ENCODE measurements at regions not wholly inside any gene's neighbourhood (a gene's known extent, or its start where the extent isn't known, plus 50 kb on each side); places are given as distances from the start of the nearest gene placed in this dataset.

- H3K27me3 ChIP-seq (ENCODE audit: low read depth), result no peaks in the 10 kb centered on the region
- intact Hi-C loops (cut with micrococcal nuclease), result no loop called here
- TF ChIP-seq CTCF (IDR thresholded peaks at IDR 0.05; ENCODE audit: borderline replicate concordance), result no peak
- H3K27ac ChIP-seq (replicated peaks), result no peak overlapping the region
- H3K36me3 ChIP-seq, result no peaks in the 10 kb centered on the region
- H3K9me3 ChIP-seq (replicated peaks), result no peaks in the 10 kb centered on the region
- H3K4me1 ChIP-seq, result no peaks in the 10 kb centered on the region
- DNase-seq, result no peak
- H3K4me3 ChIP-seq, result no peak overlapping the region
Observed at GRCh38 chr1:221350091-221350490, 391.8 kb downstream of the DUSP10 start.

- Histone ChIP-seq H3K4me1 (no peaks in the 10 kb centered on the region), H3K27me3 (ENCODE audit: low read depth) (no peaks in the 10 kb centered on the region), H3K4me3 (no peak overlapping the region), H3K27ac (replicated peaks) (no peak overlapping the region), H3K9me3 (replicated peaks) (no peaks in the 10 kb centered on the region), H3K36me3 (no peaks in the 10 kb centered on the region)
- DNase-seq, result no peak
- no peak for TF ChIP-seq CTCF (IDR thresholded peaks at IDR 0.05; ENCODE audit: borderline replicate concordance)
- intact Hi-C loops (cut with micrococcal nuclease), result no loop called here
Observed at GRCh38 chr1:221356693-221357092, 385.2 kb downstream of the DUSP10 start.

- TF ChIP-seq CTCF (IDR thresholded peaks at IDR 0.05; ENCODE audit: borderline replicate concordance), result no peak
- H3K4me3 ChIP-seq, result no peak overlapping the region
- H3K27me3 ChIP-seq (ENCODE audit: low read depth), result no peaks in the 10 kb centered on the region
- no peaks in the 10 kb centered on the region for H3K4me1 ChIP-seq
- peaks cover under 1% of the 10 kb centered on the region for H3K9me3 ChIP-seq (replicated peaks)
- intact Hi-C loops (cut with micrococcal nuclease), result no loop called here
- no peaks in the 10 kb centered on the region for H3K36me3 ChIP-seq
- no peak for DNase-seq
- H3K27ac ChIP-seq (replicated peaks), result no peak overlapping the region
Observed at GRCh38 chr1:221363039-221363438, 378.9 kb downstream of the DUSP10 start.

- Histone ChIP-seq H3K36me3 (no peaks in the 10 kb centered on the region), H3K4me3 (no peak overlapping the region), H3K4me1 (no peaks in the 10 kb centered on the region), H3K27me3 (ENCODE audit: low read depth) (no peaks in the 10 kb centered on the region), H3K27ac (replicated peaks) (no peak overlapping the region), H3K9me3 (replicated peaks) (peaks cover 10% of the 10 kb centered on the region)
- intact Hi-C loops (cut with micrococcal nuclease), result no loop called here
- no peak for DNase-seq
- no peak for TF ChIP-seq CTCF (IDR thresholded peaks at IDR 0.05; ENCODE audit: borderline replicate concordance)
Observed at GRCh38 chr1:221366495-221367110, 375.3 kb downstream of the DUSP10 start.

- no peak for TF ChIP-seq CTCF (IDR thresholded peaks at IDR 0.05; ENCODE audit: borderline replicate concordance)
- Histone ChIP-seq H3K4me3 (no peak overlapping the region), H3K27ac (replicated peaks) (no peak overlapping the region), H3K9me3 (replicated peaks) (peaks cover 10% of the 10 kb centered on the region), H3K27me3 (ENCODE audit: low read depth) (no peaks in the 10 kb centered on the region), H3K4me1 (no peaks in the 10 kb centered on the region), H3K36me3 (no peaks in the 10 kb centered on the region)
- intact Hi-C loops (cut with micrococcal nuclease), result no loop called here
- no peak for DNase-seq
Observed at GRCh38 chr1:221371705-221372104, 370.2 kb downstream of the DUSP10 start.
